ENCODE measurements at regions not wholly inside any gene's neighbourhood (a gene's known extent, or its start where the extent isn't known, plus 50 kb on each side); places are given as distances from the start of the nearest gene placed in this dataset.

DNA sequence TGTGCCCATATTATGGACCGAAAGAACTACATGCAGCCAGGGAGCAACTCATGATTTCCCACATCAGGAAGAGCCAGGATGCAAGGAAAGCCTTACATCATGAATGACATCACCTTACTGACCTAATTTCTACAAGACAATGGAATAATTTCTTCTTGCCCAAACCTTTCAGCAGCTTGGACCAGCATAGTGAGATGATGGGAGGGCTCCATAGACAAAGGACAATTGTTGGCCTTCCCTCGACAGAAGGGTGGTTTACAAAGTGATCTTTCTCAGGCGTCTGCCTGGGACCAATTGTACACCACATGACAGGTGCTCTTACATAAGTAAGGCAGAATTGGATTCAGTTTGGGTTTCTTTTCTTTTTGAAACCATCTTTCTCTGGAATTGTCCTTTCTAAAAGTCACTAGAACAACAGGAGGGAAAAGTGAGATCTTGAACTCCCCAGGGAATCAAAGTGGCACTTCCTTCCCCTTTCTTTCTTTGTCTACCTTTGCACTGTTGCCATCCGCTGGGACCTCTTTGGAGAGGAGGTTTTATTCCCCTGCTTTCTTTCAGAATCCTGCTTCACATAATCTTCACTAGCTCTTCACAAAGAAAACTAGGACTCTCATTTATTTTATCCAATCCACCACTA lies 51.7 kb upstream of the PAK1 start (continued):
- TF ChIP-seq, protein P1, sequence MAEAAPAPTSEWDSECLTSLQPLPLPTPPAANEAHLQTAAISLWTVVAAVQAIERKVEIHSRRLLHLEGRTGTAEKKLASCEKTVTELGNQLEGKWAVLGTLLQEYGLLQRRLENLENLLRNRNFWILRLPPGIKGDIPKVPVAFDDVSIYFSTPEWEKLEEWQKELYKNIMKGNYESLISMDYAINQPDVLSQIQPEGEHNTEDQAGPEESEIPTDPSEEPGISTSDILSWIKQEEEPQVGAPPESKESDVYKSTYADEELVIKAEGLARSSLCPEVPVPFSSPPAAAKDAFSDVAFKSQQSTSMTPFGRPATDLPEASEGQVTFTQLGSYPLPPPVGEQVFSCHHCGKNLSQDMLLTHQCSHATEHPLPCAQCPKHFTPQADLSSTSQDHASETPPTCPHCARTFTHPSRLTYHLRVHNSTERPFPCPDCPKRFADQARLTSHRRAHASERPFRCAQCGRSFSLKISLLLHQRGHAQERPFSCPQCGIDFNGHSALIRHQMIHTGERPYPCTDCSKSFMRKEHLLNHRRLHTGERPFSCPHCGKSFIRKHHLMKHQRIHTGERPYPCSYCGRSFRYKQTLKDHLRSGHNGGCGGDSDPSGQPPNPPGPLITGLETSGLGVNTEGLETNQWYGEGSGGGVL (tag by site-specific recombination; IDR thresholded peaks at IDR 0.05) = no peak
- TF ChIP-seq, protein P2, sequence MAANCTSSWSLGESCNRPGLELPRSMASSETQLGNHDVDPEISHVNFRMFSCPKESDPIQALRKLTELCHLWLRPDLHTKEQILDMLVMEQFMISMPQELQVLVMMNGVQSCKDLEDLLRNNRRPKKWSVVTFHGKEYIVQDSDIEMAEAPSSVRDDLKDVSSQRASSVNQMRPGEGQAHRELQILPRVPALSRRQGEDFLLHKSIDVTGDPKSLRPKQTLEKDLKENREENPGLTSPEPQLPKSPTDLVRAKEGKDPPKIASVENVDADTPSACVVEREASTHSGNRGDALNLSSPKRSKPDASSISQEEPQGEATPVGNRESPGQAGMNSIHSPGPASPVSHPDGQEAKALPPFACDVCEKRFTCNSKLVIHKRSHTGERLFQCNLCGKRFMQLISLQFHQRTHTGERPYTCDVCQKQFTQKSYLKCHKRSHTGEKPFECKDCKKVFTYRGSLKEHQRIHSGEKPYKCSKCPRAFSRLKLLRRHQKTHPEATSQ (tag by site-specific recombination; IDR thresholded peaks at IDR 0.05) = no peak
- TF ChIP-seq ZNF664 (tag by site-specific recombination; IDR thresholded peaks at IDR 0.05) (no peak), ZXDB (tag by site-specific recombination; IDR thresholded peaks at IDR 0.05) (no peak)
- TF ChIP-seq, protein P3, sequence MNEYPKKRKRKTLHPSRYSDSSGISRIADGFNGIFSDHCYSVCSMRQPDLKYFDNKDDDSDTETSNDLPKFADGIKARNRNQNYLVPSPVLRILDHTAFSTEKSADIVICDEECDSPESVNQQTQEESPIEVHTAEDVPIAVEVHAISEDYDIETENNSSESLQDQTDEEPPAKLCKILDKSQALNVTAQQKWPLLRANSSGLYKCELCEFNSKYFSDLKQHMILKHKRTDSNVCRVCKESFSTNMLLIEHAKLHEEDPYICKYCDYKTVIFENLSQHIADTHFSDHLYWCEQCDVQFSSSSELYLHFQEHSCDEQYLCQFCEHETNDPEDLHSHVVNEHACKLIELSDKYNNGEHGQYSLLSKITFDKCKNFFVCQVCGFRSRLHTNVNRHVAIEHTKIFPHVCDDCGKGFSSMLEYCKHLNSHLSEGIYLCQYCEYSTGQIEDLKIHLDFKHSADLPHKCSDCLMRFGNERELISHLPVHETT (tag by site-specific recombination; IDR thresholded peaks at IDR 0.05) = no peak

DNA sequence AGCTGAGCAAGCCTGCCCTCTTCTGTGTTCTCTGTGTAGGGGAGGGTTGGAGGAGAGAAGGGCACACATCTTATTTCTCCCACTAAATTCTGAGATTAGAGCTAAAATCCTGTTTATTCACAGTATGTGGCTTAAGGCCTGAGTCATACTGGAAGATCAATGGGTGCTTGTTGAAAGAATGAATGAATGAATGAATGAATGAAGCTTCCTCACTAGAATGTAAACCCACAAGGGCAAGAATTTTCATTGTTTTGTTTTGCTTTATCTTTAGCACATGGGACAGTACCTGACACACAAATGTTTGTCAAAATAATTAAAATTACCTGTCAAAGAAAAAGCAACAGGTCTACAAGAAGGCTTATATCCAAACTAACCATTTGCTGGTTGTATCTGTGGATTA lies 50.6 kb upstream of the PAK1 start:
- no peak for TF ChIP-seq ZNF394 (tag by site-specific recombination; IDR thresholded peaks at IDR 0.05; ENCODE audit: borderline replicate concordance)
- no peak for TF ChIP-seq ZNF626 (tag by site-specific recombination; IDR thresholded peaks at IDR 0.05)
- no peak for TF ChIP-seq ZNF830 (tag by site-specific recombination; IDR thresholded peaks at IDR 0.05; ENCODE audit: low read depth)
- TF ChIP-seq, protein P4, sequence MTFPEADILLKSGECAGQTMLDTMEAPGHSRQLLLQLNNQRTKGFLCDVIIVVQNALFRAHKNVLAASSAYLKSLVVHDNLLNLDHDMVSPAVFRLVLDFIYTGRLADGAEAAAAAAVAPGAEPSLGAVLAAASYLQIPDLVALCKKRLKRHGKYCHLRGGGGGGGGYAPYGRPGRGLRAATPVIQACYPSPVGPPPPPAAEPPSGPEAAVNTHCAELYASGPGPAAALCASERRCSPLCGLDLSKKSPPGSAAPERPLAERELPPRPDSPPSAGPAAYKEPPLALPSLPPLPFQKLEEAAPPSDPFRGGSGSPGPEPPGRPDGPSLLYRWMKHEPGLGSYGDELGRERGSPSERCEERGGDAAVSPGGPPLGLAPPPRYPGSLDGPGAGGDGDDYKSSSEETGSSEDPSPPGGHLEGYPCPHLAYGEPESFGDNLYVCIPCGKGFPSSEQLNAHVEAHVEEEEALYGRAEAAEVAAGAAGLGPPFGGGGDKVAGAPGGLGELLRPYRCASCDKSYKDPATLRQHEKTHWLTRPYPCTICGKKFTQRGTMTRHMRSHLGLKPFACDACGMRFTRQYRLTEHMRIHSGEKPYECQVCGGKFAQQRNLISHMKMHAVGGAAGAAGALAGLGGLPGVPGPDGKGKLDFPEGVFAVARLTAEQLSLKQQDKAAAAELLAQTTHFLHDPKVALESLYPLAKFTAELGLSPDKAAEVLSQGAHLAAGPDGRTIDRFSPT (tag by site-specific recombination; IDR thresholded peaks at IDR 0.05) = no peak
- no peak for TF ChIP-seq SCRT2 (tag by site-specific recombination; IDR thresholded peaks at IDR 0.05)
- no peak for TF ChIP-seq ZNF660 (tag by site-specific recombination; IDR thresholded peaks at IDR 0.05)
- TF ChIP-seq ZBTB7A (tag by site-specific recombination; IDR thresholded peaks at IDR 0.05; ENCODE audit: low read depth) = no peak
- no peak for TF ChIP-seq ZNF223 (tag by site-specific recombination; IDR thresholded peaks at IDR 0.05)
- TF ChIP-seq, protein P5, sequence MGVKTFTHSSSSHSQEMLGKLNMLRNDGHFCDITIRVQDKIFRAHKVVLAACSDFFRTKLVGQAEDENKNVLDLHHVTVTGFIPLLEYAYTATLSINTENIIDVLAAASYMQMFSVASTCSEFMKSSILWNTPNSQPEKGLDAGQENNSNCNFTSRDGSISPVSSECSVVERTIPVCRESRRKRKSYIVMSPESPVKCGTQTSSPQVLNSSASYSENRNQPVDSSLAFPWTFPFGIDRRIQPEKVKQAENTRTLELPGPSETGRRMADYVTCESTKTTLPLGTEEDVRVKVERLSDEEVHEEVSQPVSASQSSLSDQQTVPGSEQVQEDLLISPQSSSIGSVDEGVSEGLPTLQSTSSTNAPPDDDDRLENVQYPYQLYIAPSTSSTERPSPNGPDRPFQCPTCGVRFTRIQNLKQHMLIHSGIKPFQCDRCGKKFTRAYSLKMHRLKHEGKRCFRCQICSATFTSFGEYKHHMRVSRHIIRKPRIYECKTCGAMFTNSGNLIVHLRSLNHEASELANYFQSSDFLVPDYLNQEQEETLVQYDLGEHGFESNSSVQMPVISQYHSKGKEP (tag by site-specific recombination; IDR thresholded peaks at IDR 0.05) = no peak
- no peak for TF ChIP-seq ZNF623 (tag by site-specific recombination; IDR thresholded peaks at IDR 0.05)
- Histone ChIP-seq H3K4me3 (ENCODE audit: low read depth, low read length) (no peak overlapping the region), H3K27ac (ENCODE audit: extremely low read depth, low read depth, low read length) (no peak overlapping the region), H3K36me3 (ENCODE audit: control insufficient read depth in 2 of 2, insufficient read depth in 1 of 2, low read length in 2 of 2) (no peaks in the 10 kb centered on the region; a peak in 1 of 3 replicates), H3K9me3 (ENCODE audit: control insufficient read depth, insufficient read depth, low read depth, low read length) (no peaks in the 10 kb centered on the region), H3K4me1 (ENCODE audit: control insufficient read depth, insufficient read depth, low read length) (no peaks in the 10 kb centered on the region)
- ChIA-PET CTCF (interaction anchor here (1.4 kb wide), 1 partner anchor 23 kb away, joined by 4 read pairs; no protein-coding TSS in a partner anchor), POLR2A (no interaction called here)

All from HEK293 (cell line).